ENCODE measurements at regions not wholly inside any gene's neighbourhood (a gene's known extent, or its start where the extent isn't known, plus 50 kb on each side); places are given as distances from the start of the nearest gene placed in this dataset.

DNA sequence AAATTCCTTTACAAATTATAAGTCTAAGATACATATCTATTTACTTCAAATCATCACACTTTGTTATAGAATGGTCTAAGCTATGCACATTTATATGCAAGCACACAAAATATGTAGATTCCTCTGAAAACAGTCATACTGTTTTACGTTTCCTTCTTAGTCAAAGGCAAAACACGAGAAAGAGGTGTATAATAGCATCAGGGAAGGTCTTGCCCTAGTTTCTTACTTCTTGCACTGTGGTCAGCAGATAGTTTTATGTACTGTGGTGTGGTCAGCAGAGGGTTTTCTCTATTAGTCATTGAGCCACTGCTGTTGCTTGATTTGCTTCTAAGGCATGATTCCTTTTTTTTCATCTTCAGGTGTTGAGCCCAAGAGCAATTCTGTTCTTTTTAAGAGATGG, 117.7 kb downstream of the ADAM29 start:
- TF ChIP-seq POLR2A (IDR thresholded peaks at IDR 0.05; ENCODE audit: low read length): no peak
- TF ChIP-seq GATA1 (IDR thresholded peaks at IDR 0.05; ENCODE audit: low read depth, low read length): no peak

Data from erythroblast (primary cell).